ENCODE measurements at regions not wholly inside any gene's neighbourhood (a gene's known extent, or its start where the extent isn't known, plus 50 kb on each side); places are given as distances from the start of the nearest gene placed in this dataset.

DNA sequence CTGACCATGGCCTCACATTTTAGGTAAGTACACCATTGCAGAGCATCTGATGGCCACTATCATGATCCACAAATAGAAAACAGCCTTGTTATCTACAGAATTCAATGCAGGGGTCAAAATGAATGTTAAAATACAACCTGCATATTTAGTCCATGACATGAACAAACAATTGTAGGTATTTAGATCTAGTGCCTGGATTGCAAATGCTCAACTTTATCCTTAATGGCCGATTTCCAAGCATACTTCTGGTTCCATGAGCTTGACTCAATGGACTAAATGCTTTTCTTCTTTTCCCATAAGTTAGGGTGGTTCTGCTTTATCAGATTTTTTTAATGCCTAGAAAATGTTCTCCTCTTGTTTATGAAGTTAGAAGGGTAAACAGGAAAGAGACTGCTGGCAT is 139.2 kb upstream of the TTC29 start:
- TF ChIP-seq, protein P1, sequence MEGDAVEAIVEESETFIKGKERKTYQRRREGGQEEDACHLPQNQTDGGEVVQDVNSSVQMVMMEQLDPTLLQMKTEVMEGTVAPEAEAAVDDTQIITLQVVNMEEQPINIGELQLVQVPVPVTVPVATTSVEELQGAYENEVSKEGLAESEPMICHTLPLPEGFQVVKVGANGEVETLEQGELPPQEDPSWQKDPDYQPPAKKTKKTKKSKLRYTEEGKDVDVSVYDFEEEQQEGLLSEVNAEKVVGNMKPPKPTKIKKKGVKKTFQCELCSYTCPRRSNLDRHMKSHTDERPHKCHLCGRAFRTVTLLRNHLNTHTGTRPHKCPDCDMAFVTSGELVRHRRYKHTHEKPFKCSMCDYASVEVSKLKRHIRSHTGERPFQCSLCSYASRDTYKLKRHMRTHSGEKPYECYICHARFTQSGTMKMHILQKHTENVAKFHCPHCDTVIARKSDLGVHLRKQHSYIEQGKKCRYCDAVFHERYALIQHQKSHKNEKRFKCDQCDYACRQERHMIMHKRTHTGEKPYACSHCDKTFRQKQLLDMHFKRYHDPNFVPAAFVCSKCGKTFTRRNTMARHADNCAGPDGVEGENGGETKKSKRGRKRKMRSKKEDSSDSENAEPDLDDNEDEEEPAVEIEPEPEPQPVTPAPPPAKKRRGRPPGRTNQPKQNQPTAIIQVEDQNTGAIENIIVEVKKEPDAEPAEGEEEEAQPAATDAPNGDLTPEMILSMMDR (IDR thresholded peaks at IDR 0.05), result no peak
- TF ChIP-seq POLR2A (IDR thresholded peaks at IDR 0.05), result no peak

Data from tibial nerve (tissue), 3 donors.